IMR-90 (cell line): ENCODE measurements at regions not wholly inside any gene's neighbourhood (a gene's known extent, or its start where the extent isn't known, plus 50 kb on each side); places are given as distances from the start of the nearest gene placed in this dataset.

ENCODE experiments used
- ATAC-seq: fragments of 200-7000 bp; cut with Tn5 transposase; 2 replicates; pipeline ENCODE4 v1.9.1; 2020; ENCODE audit warnings: low read depth, mild to moderate bottlenecking, moderate library complexity
- BruUV-seq: library from RNA; stranded (reverse); fragments of 400-500 nt; replicated peaks from 2 replicates; lab custom pipeline; 2021; lab: Mats Ljungman, UMichigan
- CTCF ChIA-PET: fragments of 300-600 bp; formaldehyde crosslinking; extraction: SDS; loops from one replicate; lab custom pipeline; 2021; ENCODE audit warnings: antibody characterized with exemption; lab: Yijun Ruan, JAX
- POLR2A ChIA-PET: fragments of 300-600 bp; sonication (Branson Sonifier 250); formaldehyde crosslinking; loops from one replicate; lab custom pipeline; 2022; ENCODE audit warnings: antibody characterized with exemption; ENCODE audit not compliant: unreplicated experiment; lab: Charles Lee
- DNase-seq: peaks from one replicate; pipeline ENCODE4 v3.0.0; 2013
- H2AFZ ChIP-seq: replicated peaks from 2 replicates; pipeline ENCODE3; 2013; ENCODE audit warnings: low read length, mild to moderate bottlenecking; ENCODE audit not compliant: poor library complexity
- H2AK5ac ChIP-seq: 2 replicates; pipeline ENCODE4 v1.6.1; 2013; ENCODE audit warnings: low read depth, low read length, inconsistent platforms
- H2AK9ac ChIP-seq: replicated peaks from 2 replicates; pipeline ENCODE3; 2013; ENCODE audit warnings: mild to moderate bottlenecking, low read depth, low read length, moderate library complexity; ENCODE audit not compliant: poor library complexity
- H2BK120ac ChIP-seq: 2 replicates; pipeline ENCODE4 v1.6.1; 2013; ENCODE audit warnings: low read depth, low read length, inconsistent platforms
- H2BK15ac ChIP-seq: 3 replicates; pipeline ENCODE4 v1.6.1; 2013; ENCODE audit warnings: low read depth, low read length, inconsistent platforms
- H2BK20ac ChIP-seq: 2 replicates; pipeline ENCODE4 v1.6.1; 2013; ENCODE audit warnings: low read depth, mild to moderate bottlenecking, inconsistent platforms, low read length, moderate library complexity
- H2BK5ac ChIP-seq: 2 replicates; pipeline ENCODE4 v1.6.1; 2013; ENCODE audit warnings: mild to moderate bottlenecking, low read depth, low read length, inconsistent platforms; ENCODE audit not compliant: poor library complexity, severe bottlenecking
- H3K14ac ChIP-seq: replicated peaks from 2 replicates; pipeline ENCODE4 v1.6.1; 2013; ENCODE audit warnings: low read depth, low read length, inconsistent platforms
- H3K18ac ChIP-seq: 2 replicates; pipeline ENCODE4 v1.6.1; 2013; ENCODE audit warnings: low read depth, low read length, control low read depth
- H3K23ac ChIP-seq: 2 replicates; pipeline ENCODE4 v1.6.1; 2013; ENCODE audit warnings: low read depth, low read length, inconsistent platforms
- H3K27ac ChIP-seq: 2 replicates; pipeline ENCODE4 v1.5.1; 2013; ENCODE audit warnings: mild to moderate bottlenecking, control low read depth, low read length; ENCODE audit not compliant: insufficient read depth
- H3K27me3 ChIP-seq: 2 replicates; pipeline ENCODE4 v1.6.1; 2013; ENCODE audit warnings: low read length; ENCODE audit not compliant: control insufficient read depth, insufficient read depth
- H3K36me3 ChIP-seq: 2 replicates; pipeline ENCODE4 v1.6.1; 2013; ENCODE audit warnings: low read length, mixed read lengths; ENCODE audit not compliant: control insufficient read depth, insufficient read depth
- H3K4ac ChIP-seq: 2 replicates; pipeline ENCODE4 v1.6.1; 2013; ENCODE audit warnings: low read depth, low read length, inconsistent platforms
- H3K4me1 ChIP-seq: 2 replicates; pipeline ENCODE4 v1.6.1; 2013; ENCODE audit warnings: low read length, mixed read lengths; ENCODE audit not compliant: control insufficient read depth, insufficient read depth
- H3K4me2 ChIP-seq: 2 replicates; pipeline ENCODE4 v1.6.1; 2013; ENCODE audit warnings: low read depth, mild to moderate bottlenecking, control low read depth, low read length, moderate library complexity
- H3K4me3 ChIP-seq: 2 replicates; pipeline ENCODE4 v1.5.1; 2013; ENCODE audit warnings: low read depth, mild to moderate bottlenecking, control low read depth, low read length, moderate library complexity; ENCODE audit not compliant: insufficient read depth
- H3K56ac ChIP-seq: 2 replicates; pipeline ENCODE4 v1.6.1; 2013; ENCODE audit warnings: low read length, inconsistent platforms; ENCODE audit not compliant: insufficient read depth; ENCODE audit errors: extremely low read depth
- H3K79me1 ChIP-seq, 2 experiments: 2 replicates each; pipeline ENCODE4 v1.6.1; 2013; ENCODE audit warnings: low read length in 2 of 2, inconsistent platforms in 1 of 2, low read depth in 1 of 2
- H3K9ac ChIP-seq: 2 replicates; pipeline ENCODE4 v1.6.1; 2013; ENCODE audit warnings: low read depth, low read length, control low read depth
- H3K9me1 ChIP-seq: 2 replicates; pipeline ENCODE4 v1.6.1; 2013; ENCODE audit warnings: low read length, inconsistent platforms; ENCODE audit not compliant: insufficient read depth
- H3K9me3 ChIP-seq: 2 replicates; pipeline ENCODE4 v1.6.1; 2013; ENCODE audit warnings: low read length; ENCODE audit not compliant: control insufficient read depth, insufficient read depth
- H4K20me1 ChIP-seq: 2 replicates; pipeline ENCODE4 v1.6.1; 2013; ENCODE audit warnings: low read length, inconsistent platforms; ENCODE audit not compliant: insufficient read depth
- H4K5ac ChIP-seq: 2 replicates; pipeline ENCODE4 v1.6.1; 2013; ENCODE audit warnings: mild to moderate bottlenecking, low read depth, low read length, control low read depth
- H4K8ac ChIP-seq, 2 experiments: 2 replicates each; pipeline ENCODE4 v1.6.1; 2013; ENCODE audit warnings: low read depth in 2 of 2, low read length in 2 of 2, control low read depth in 1 of 2, inconsistent platforms in 1 of 2
- H4K91ac ChIP-seq: 2 replicates; pipeline ENCODE4 v1.6.1; 2013; ENCODE audit warnings: low read depth, low read length, inconsistent platforms; ENCODE audit not compliant: insufficient read depth
- CHD1 ChIP-seq: IDR thresholded peaks from 2 replicates; pipeline ENCODE4 v1.6.1; 2012; ENCODE audit warnings: low read depth, low read length, improper control_type of control experiment
- MXI1 ChIP-seq: IDR thresholded peaks from 2 replicates; pipeline ENCODE4 v1.6.1; 2012; ENCODE audit warnings: low read depth, mild to moderate bottlenecking, low read length, moderate library complexity, borderline replicate concordance
- RFX5 ChIP-seq: IDR thresholded peaks from 2 replicates; pipeline ENCODE4 v1.8.0; 2012; ENCODE audit warnings: low read depth, mild to moderate bottlenecking, low read length, moderate library complexity
- WGBS, 2 experiments: methylation state at CpG; one replicate each; pipeline versions ENCODE4 v1.1.5 to v1.1.7; 2013; ENCODE audit warnings: missing lambda C conversion rate in 2 of 2; ENCODE audit not compliant: insufficient read length in 1 of 2; ENCODE audit errors: extremely low coverage in 2 of 2; 5-methylcytosine and 5-hydroxymethylcytosine counted together
- dilution Hi-C: fragments of 300-500 bp; cut with HindIII; formaldehyde crosslinking; loops from one replicate; pipeline ENCODE4 v1.14.3; 2018; ENCODE audit warnings: low sequenced_read_pairs; ENCODE audit not compliant: unreplicated experiment
- in situ Hi-C: fragments of 300-500 bp; cut with MboI; formaldehyde crosslinking; loops from 3 replicates; pipeline ENCODE4 v1.14.3; 2019; ENCODE audit warnings: low sequenced_read_pairs, inconsistent platforms, mixed read lengths
- intact Hi-C: fragments of 100-400 bp; cut with micrococcal nuclease; formaldehyde crosslinking; loops from 2 replicates; pipeline ENCODE4 v1.10.0; 2022

- POLR2A ChIA-PET: no interaction called here
- intact Hi-C loops: no loop called here
- Histone ChIP-seq H4K8ac (no peak overlapping the region), H2BK20ac (no peak overlapping the region), H3K56ac (no peak overlapping the region), H3K9me1 (no peaks in the 10 kb centered on the region), H3K14ac (no peak overlapping the region), H3K9me3 (no peaks in the 10 kb centered on the region), H3K4me1 (no peaks in the 10 kb centered on the region), H2BK15ac (no peak overlapping the region), H4K20me1 (no peaks in the 10 kb centered on the region), H3K79me1 (no peaks in the 10 kb centered on the region), H2AFZ (no peak overlapping the region), H2AK9ac (no peak overlapping the region), H3K4ac (no peak overlapping the region), H3K23ac (no peak overlapping the region), H2AK5ac (no peak overlapping the region), H3K4me3 (no peak overlapping the region), H3K27ac (no peak overlapping the region), H4K91ac (no peak overlapping the region), H3K9ac (no peak overlapping the region), H2BK120ac (no peak overlapping the region), H3K27me3 (no peaks in the 10 kb centered on the region), H3K36me3 (no peaks in the 10 kb centered on the region), H4K5ac (no peak overlapping the region), H2BK5ac (no peak overlapping the region), H3K4me2 (no peak overlapping the region), H3K18ac (no peak overlapping the region)
- no peak for DNase-seq
- CTCF ChIA-PET: no interaction called here
- ATAC-seq: no peak
- dilution Hi-C loops: no loop called here
- no TSS peak for BruUV-seq
- in situ Hi-C loops: no loop called here
- TF ChIP-seq RFX5 (no peak), MXI1 (no peak), CHD1 (no peak)
- WGBS, 2 experiments: 100% methylated on average over 1 of the region's 10 CpGs; no CpG with 5 or more reads in 1 of the 2 experiments
Observed at GRCh38 chr4:13944095-13944511, 316.6 kb upstream of the BOD1L1 start.
